Prostate gland (tissue), 2 donors: ENCODE measurements at regions not wholly inside any gene's neighbourhood (a gene's known extent, or its start where the extent isn't known, plus 50 kb on each side); places are given as distances from the start of the nearest gene placed in this dataset.

Experiments used
- CTCF ChIP-seq, 4 experiments: fragments of 200-600 bp in 2 of 4; fragments of 450-650 bp in 2 of 4; sonication (generic) in 2 of 4; IDR thresholded peaks; 1 replicate in 3 of 4; 2 replicates in 1 of 4; pipeline ENCODE4 v1.5.1; 2016 to 2019; ENCODE audit warnings: antibody characterized with exemption in 4 of 4, mild to moderate bottlenecking in 2 of 4, moderate library complexity in 2 of 4
- POLR2A ChIP-seq: fragments of 450-650 bp; IDR thresholded peaks from one replicate; pipeline ENCODE4 v1.6.1; 2016; ENCODE audit warnings: antibody characterized with exemption, mild to moderate bottlenecking
- POLR2AphosphoS5 ChIP-seq: sonication (generic); formaldehyde crosslinking; IDR thresholded peaks from one replicate; pipeline ENCODE4 v1.6.1; 2017; ENCODE audit warnings: antibody characterized with exemption

- TF ChIP-seq POLR2A (no peak), CTCF (IDR thresholded peaks at IDR 0.05) (no peak), POLR2AphosphoS5 (no peak)
Observed at GRCh38 chr5:63346451-63346850, 615.8 kb downstream of the HTR1A start.
